PC-3 (cell line): ENCODE measurements at regions not wholly inside any gene's neighbourhood (a gene's known extent, or its start where the extent isn't known, plus 50 kb on each side); places are given as distances from the start of the nearest gene placed in this dataset.

Source experiments
- CTCF ChIP-seq: fragments of 300-600 bp; sonication (generic); conservative IDR thresholded peaks from 2 replicates; pipeline ENCODE4 v1.5.1; 2017; ENCODE audit warnings: antibody characterized with exemption, low read depth, mild to moderate bottlenecking, low read length
- EZH2 ChIP-seq: fragments of 300-600 bp; sonication (generic); IDR thresholded peaks from one replicate; pipeline ENCODE4 v1.6.1; 2017; ENCODE audit warnings: antibody characterized with exemption, mild to moderate bottlenecking, low read length; ENCODE audit not compliant: unreplicated experiment
- EZH2phosphoT487 ChIP-seq: fragments of 300-600 bp; sonication (generic); IDR thresholded peaks from 2 replicates; pipeline ENCODE4 v1.6.1; 2018; ENCODE audit warnings: mild to moderate bottlenecking, antibody characterized with exemption, low read length, borderline replicate concordance

GRCh38 chr1:208497866-208498541 is 253.8 kb upstream of the PLXNA2 start:
- no peak for TF ChIP-seq CTCF
- TF ChIP-seq EZH2phosphoT487, result no peak
- TF ChIP-seq EZH2, result no peak
